K562 (cell line): ENCODE measurements at regions not wholly inside any gene's neighbourhood (a gene's known extent, or its start where the extent isn't known, plus 50 kb on each side); places are given as distances from the start of the nearest gene placed in this dataset.

Source experiments
- ATAC-seq: fragments of 200-7000 bp; cut with Tn5 transposase; 3 replicates; pipeline ENCODE4 v1.9.1; 2020; ENCODE audit warnings: moderate library complexity
- BruUV-seq: library from RNA; stranded (reverse); fragments of 400-500 nt; replicated peaks from 2 replicates; lab custom pipeline; 2021; lab: Mats Ljungman, UMichigan
- CTCF ChIA-PET: fragments of 300-600 bp; formaldehyde crosslinking; extraction: SDS; loops from one replicate; lab custom pipeline; 2021; ENCODE audit warnings: low intra/inter-chr PET ratio; lab: Yijun Ruan, JAX
- POLR2A ChIA-PET: fragments of 300-600, 350-650 bp; sonication (Branson Sonifier 250); formaldehyde crosslinking; extraction: SDS; loops from one replicate; lab custom pipeline; 2021; ENCODE audit warnings: antibody characterized with exemption, inconsistent platforms; lab: Yijun Ruan, JAX
- DNase-seq, 4 experiments: peaks; one replicate each; pipeline versions ENCODE4 v3.0.0 to v3.0.0-alpha.2; 2011 to 2018; ENCODE audit warnings: low spot score in 3 of 4, mixed read lengths in 3 of 4; ENCODE audit errors: extremely low read depth in 1 of 4
- FAIRE-seq: peaks from 2 replicates; lab custom pipeline; 2011; peaks lifted over from hg19 to GRCh38; lab: Jason Lieb, UNC
- H2AFZ ChIP-seq: 2 replicates; pipeline ENCODE4 v1.6.0; 2011; ENCODE audit warnings: low read depth, low read length, control low read depth, inconsistent platforms
- H3K27ac ChIP-seq: fragments of 200-600 bp; 3 replicates; pipeline ENCODE4 v1.8.0; 2011; ENCODE audit warnings: low read depth, mild to moderate bottlenecking, control low read depth, inconsistent platforms, low read length, moderate library complexity, mixed read lengths; ENCODE audit errors: extremely low read depth
- H3K27me3 ChIP-seq, 2 experiments: fragments of 300-600 bp in 1 of 2; 2 replicates in 1 of 2; 3 replicates in 1 of 2; pipeline versions ENCODE4 v1.6.0 to v1.8.0; 2011; ENCODE audit warnings: inconsistent platforms in 2 of 2, low read length in 2 of 2, mild to moderate bottlenecking in 1 of 2, mixed read lengths in 1 of 2, moderate library complexity in 1 of 2; ENCODE audit not compliant: control insufficient read depth in 2 of 2, insufficient read depth in 2 of 2
- H3K36me3 ChIP-seq: fragments of 300-600 bp; 3 replicates; pipeline ENCODE4 v1.8.0; 2011; ENCODE audit warnings: mild to moderate bottlenecking, low read length, inconsistent platforms; ENCODE audit not compliant: control insufficient read depth, insufficient read depth
- H3K4me1 ChIP-seq, 2 experiments: fragments of 200-600 bp in 1 of 2; replicated peaks in 1 of 2; 2 replicates in 1 of 2; 3 replicates in 1 of 2; pipeline versions ENCODE4 v1.5.1 to v1.8.0; 2011; ENCODE audit warnings: inconsistent platforms in 2 of 2, low read length in 2 of 2, mild to moderate bottlenecking in 1 of 2, mixed read lengths in 1 of 2, moderate library complexity in 1 of 2; ENCODE audit not compliant: control insufficient read depth in 2 of 2, insufficient read depth in 2 of 2
- H3K4me2 ChIP-seq: 2 replicates; pipeline ENCODE4 v1.6.1; 2011; ENCODE audit warnings: low read length, control low read depth, inconsistent platforms, mixed read lengths; ENCODE audit not compliant: insufficient read depth
- H3K4me3 ChIP-seq: fragments of 200-600 bp; sonication (generic), shearing (Covaris generic); 2 replicates; pipeline ENCODE4 v1.5.1; 2016; ENCODE audit warnings: control low read depth, inconsistent platforms
- H3K79me2 ChIP-seq: fragments of 200-600 bp; 3 replicates; pipeline ENCODE4 v1.8.0; 2011; ENCODE audit warnings: low read length, inconsistent platforms; ENCODE audit not compliant: control insufficient read depth, insufficient read depth
- H3K9ac ChIP-seq, 2 experiments: 2 replicates each; pipeline versions ENCODE4 v1.6.0 to v1.6.1; 2011; ENCODE audit warnings: low read depth in 2 of 2, low read length in 2 of 2, control low read depth in 1 of 2, inconsistent platforms in 1 of 2, mild to moderate bottlenecking in 1 of 2, mixed read lengths in 1 of 2; ENCODE audit not compliant: insufficient read depth in 1 of 2
- H3K9me1 ChIP-seq: one replicate; pipeline ENCODE4 v1.6.0; 2011; ENCODE audit warnings: inconsistent platforms, mild to moderate bottlenecking, low read length, moderate library complexity; ENCODE audit not compliant: control insufficient read depth, insufficient read depth
- H3K9me3 ChIP-seq: replicated peaks from 2 replicates; pipeline ENCODE4 v1.5.1; 2011; ENCODE audit warnings: low read depth, low read length, inconsistent platforms; ENCODE audit not compliant: control insufficient read depth, insufficient read depth
- H4K20me1 ChIP-seq: replicated peaks from 2 replicates; pipeline ENCODE4 v1.6.1; 2011; ENCODE audit warnings: low read length, inconsistent platforms, mixed read lengths; ENCODE audit not compliant: control insufficient read depth, insufficient read depth
- KAT7 ChIP-seq: sonication (generic); formaldehyde crosslinking; IDR thresholded peaks from 2 replicates; pipeline ENCODE4 v1.8.0; 2022; ENCODE audit warnings: missing genetic modification reagents, mild to moderate bottlenecking, borderline replicate concordance
- ZNF609 ChIP-seq: sonication (generic); formaldehyde crosslinking; IDR thresholded peaks from 2 replicates; pipeline ENCODE4 v1.8.1; 2023; ENCODE audit warnings: missing genetic modification reagents, mild to moderate bottlenecking, borderline replicate concordance
- in situ Hi-C: fragments of 300-500 bp; cut with MboI; formaldehyde crosslinking; loops from 4 replicates; pipeline ENCODE4 v1.15.0; 2018; ENCODE audit warnings: inconsistent platforms, mixed read lengths
- intact Hi-C: fragments of 100-400 bp; cut with micrococcal nuclease; formaldehyde crosslinking; loops from 2 replicates; pipeline ENCODE4 v1.14.2; 2022

- no peak for FAIRE-seq
- Histone ChIP-seq H3K9me3 (no peaks in the 10 kb centered on the region), H3K27ac (no peak overlapping the region), H3K4me3 (no peak overlapping the region), H3K79me2 (no peaks in the 10 kb centered on the region), H3K4me2 (no peak overlapping the region), H4K20me1 (no peaks in the 10 kb centered on the region), H2AFZ (no peak overlapping the region), H3K27me3 (peaks cover 0 to 8% of the 10 kb centered on the region in 2 experiments; a peak in 2 of 5 replicates), H3K9ac (no peak overlapping the region), H3K9me1 (no peaks in the 10 kb centered on the region), H3K36me3 (no peaks in the 10 kb centered on the region)
- POLR2A ChIA-PET, result interaction anchor here (1.7 kb wide), 1 partner anchor 30 kb away, joined by 5 read pairs; no protein-coding TSS in a partner anchor
- no peak for DNase-seq
- ATAC-seq, result no peak
- CTCF ChIA-PET, result interaction anchor here (0.6 kb wide), 1 partner anchor 269 kb away, joined by 3 read pairs; no protein-coding TSS in a partner anchor
- in situ Hi-C loops, result no loop called here
- intact Hi-C loops, result no loop called here
- no TSS peak for BruUV-seq
- TF ChIP-seq KAT7, result no peak
- no peak for TF ChIP-seq ZNF609 (CRISPR knock-in tag)
- TF ChIP-seq, all 486 proteins: peak for 0
- no peaks in the 10 kb centered on the region for H3K4me1 ChIP-seq
Observed at GRCh38 chr4:123619895-123620294, 223.3 kb downstream of the SPRY1 start.
